H1 (cell line): ENCODE measurements at regions not wholly inside any gene's neighbourhood (a gene's known extent, or its start where the extent isn't known, plus 50 kb on each side); places are given as distances from the start of the nearest gene placed in this dataset.

Experiments used
- CTCF ChIA-PET: fragments of 300-600 bp; sonication (Branson Sonifier 250); formaldehyde crosslinking; loops from one replicate; lab custom pipeline; 2021; ENCODE audit not compliant: partially characterized antibody; lab: Charles Lee
- POLR2A ChIA-PET: fragments of 300-600 bp; sonication (Branson Sonifier 250); formaldehyde crosslinking; loops from one replicate; lab custom pipeline; 2021; ENCODE audit warnings: inconsistent platforms; ENCODE audit not compliant: partially characterized antibody; lab: Charles Lee
- DNase-seq, 2 experiments: peaks; one replicate each; pipeline versions ENCODE4 v3.0.0 to v3.0.0-alpha.2; 2010 to 2022; ENCODE audit warnings: low spot score in 2 of 2, low read depth in 1 of 2, mixed read lengths in 1 of 2
- FAIRE-seq: peaks from 2 replicates; lab custom pipeline; 2011; peaks lifted over from hg19 to GRCh38; lab: Jason Lieb, UNC
- H2AFZ ChIP-seq: 2 replicates; pipeline ENCODE4 v1.8.1; 2012; ENCODE audit warnings: low read length, inconsistent platforms
- H2AK5ac ChIP-seq: 2 replicates; pipeline ENCODE4 v1.6.1; 2013; ENCODE audit warnings: low read depth, low read length
- H2BK120ac ChIP-seq: replicated peaks from 2 replicates; pipeline ENCODE3; 2013; ENCODE audit warnings: low read depth, low read length, inconsistent platforms
- H2BK12ac ChIP-seq: 2 replicates; pipeline ENCODE4 v1.6.1; 2013; ENCODE audit warnings: low read depth, low read length
- H2BK15ac ChIP-seq: 2 replicates; pipeline ENCODE4 v1.6.1; 2013; ENCODE audit warnings: low read length
- H2BK20ac ChIP-seq: 2 replicates; pipeline ENCODE4 v1.6.1; 2013; ENCODE audit warnings: low read length
- H2BK5ac ChIP-seq: 2 replicates; pipeline ENCODE4 v1.6.1; 2013; ENCODE audit warnings: low read depth, low read length
- H3K14ac ChIP-seq: 2 replicates; pipeline ENCODE4 v1.6.1; 2013; ENCODE audit warnings: inconsistent platforms; ENCODE audit not compliant: insufficient read length
- H3K18ac ChIP-seq: 2 replicates; pipeline ENCODE4 v1.6.1; 2013; ENCODE audit warnings: low read length; ENCODE audit errors: extremely low read depth
- H3K23ac ChIP-seq: 2 replicates; pipeline ENCODE4 v1.6.1; 2013; ENCODE audit warnings: inconsistent platforms; ENCODE audit not compliant: insufficient read length
- H3K23me2 ChIP-seq: 2 replicates; pipeline ENCODE4 v1.6.1; 2013; ENCODE audit warnings: low read depth, low read length
- H3K27ac ChIP-seq: 2 replicates; pipeline ENCODE4 v1.6.1; 2011; ENCODE audit warnings: low read depth, low read length, inconsistent platforms
- H3K27me3 ChIP-seq, 4 experiments: replicated peaks in 1 of 4; 1 replicate in 1 of 4; 2 replicates in 3 of 4; pipeline versions ENCODE4 v1.6.1 to v1.8.1; 2011 to 2013; ENCODE audit warnings: low read length in 3 of 4, mild to moderate bottlenecking in 3 of 4, inconsistent platforms in 2 of 4, mixed read lengths in 2 of 4, moderate library complexity in 1 of 4; ENCODE audit not compliant: control insufficient read depth in 3 of 4, insufficient read depth in 3 of 4; ENCODE audit errors: extremely low read depth in 1 of 4
- H3K36me3 ChIP-seq, 4 experiments: 2 replicates each; pipeline versions ENCODE4 v1.6.1 to v1.8.1; 2011 to 2013; ENCODE audit warnings: mild to moderate bottlenecking in 4 of 4, low read length in 3 of 4, moderate library complexity in 2 of 4, control low read depth in 1 of 4, inconsistent platforms in 1 of 4; ENCODE audit not compliant: insufficient read depth in 4 of 4, control insufficient read depth in 2 of 4
- H3K4ac ChIP-seq: replicated peaks from 2 replicates; pipeline ENCODE3; 2013; ENCODE audit warnings: low read length, low read depth, mixed read lengths, inconsistent platforms; ENCODE audit not compliant: insufficient read length
- H3K4me1 ChIP-seq, 4 experiments: replicated peaks in 1 of 4; 1 replicate in 1 of 4; 2 replicates in 3 of 4; pipeline versions ENCODE4 v1.6.1 to v1.8.1; 2011 to 2013; ENCODE audit warnings: low read length in 3 of 4, inconsistent platforms in 2 of 4, mixed read lengths in 1 of 4; ENCODE audit not compliant: insufficient read depth in 4 of 4, control insufficient read depth in 3 of 4
- H3K4me2 ChIP-seq, 2 experiments: 2 replicates each; pipeline versions ENCODE4 v1.6.1 to v1.8.1; 2011 to 2013; ENCODE audit warnings: low read depth in 2 of 2, low read length in 2 of 2, control low read depth in 1 of 2, inconsistent platforms in 1 of 2, mild to moderate bottlenecking in 1 of 2; ENCODE audit not compliant: insufficient read depth in 1 of 2
- H3K4me3 ChIP-seq, 4 experiments: fragments of 200-600, 300-600 bp in 1 of 4; sonication (generic), shearing (Covaris generic), sonication (Bioruptor Twin) in 1 of 4; 2 replicates each; pipeline versions ENCODE4 v1.5.1 to v1.8.1; 2011 to 2016; ENCODE audit warnings: low read length in 4 of 4, low read depth in 3 of 4, control low read depth in 2 of 4, inconsistent platforms in 2 of 4, mild to moderate bottlenecking in 2 of 4, mixed read lengths in 1 of 4, moderate library complexity in 1 of 4; ENCODE audit not compliant: insufficient read depth in 2 of 4; ENCODE audit errors: extremely low read depth in 1 of 4
- H3K56ac ChIP-seq: replicated peaks from 2 replicates; pipeline ENCODE3; 2013; ENCODE audit warnings: low read depth, mild to moderate bottlenecking, mixed read lengths, low read length, inconsistent platforms; ENCODE audit not compliant: insufficient read length
- H3K79me1 ChIP-seq: 2 replicates; pipeline ENCODE4 v1.6.1; 2013; ENCODE audit warnings: low read depth, low read length, control low read depth
- H3K79me2 ChIP-seq, 2 experiments: 2 replicates each; pipeline versions ENCODE4 v1.6.1 to v1.8.1; 2012 to 2013; ENCODE audit warnings: low read length in 2 of 2, mild to moderate bottlenecking in 2 of 2, inconsistent platforms in 1 of 2; ENCODE audit not compliant: insufficient read depth in 2 of 2, control insufficient read depth in 1 of 2
- H3K9ac ChIP-seq, 4 experiments: replicated peaks in 1 of 4; 1 replicate in 1 of 4; 2 replicates in 3 of 4; pipeline versions ENCODE4 v1.6.1 to v1.8.1; 2011 to 2013; ENCODE audit warnings: low read depth in 3 of 4, low read length in 3 of 4, control low read depth in 2 of 4, mild to moderate bottlenecking in 2 of 4, moderate library complexity in 2 of 4, inconsistent platforms in 1 of 4; ENCODE audit errors: extremely low read depth in 1 of 4
- H3K9me3 ChIP-seq, 2 experiments: 2 replicates each; pipeline versions ENCODE4 v1.6.1 to v1.8.1; 2012 to 2013; ENCODE audit warnings: mild to moderate bottlenecking in 2 of 2, moderate library complexity in 2 of 2, control low read depth in 1 of 2, inconsistent platforms in 1 of 2, low read depth in 1 of 2, low read length in 1 of 2, mixed read lengths in 1 of 2; ENCODE audit not compliant: insufficient read depth in 2 of 2
- H4K20me1 ChIP-seq, 2 experiments: replicated peaks in 1 of 2; 2 replicates each; pipeline versions ENCODE3 to v1.8.1; 2011 to 2013; ENCODE audit warnings: inconsistent platforms in 2 of 2, low read length in 2 of 2, mild to moderate bottlenecking in 1 of 2; ENCODE audit not compliant: insufficient read depth in 2 of 2, control insufficient read depth in 1 of 2
- H4K5ac ChIP-seq: 2 replicates; pipeline ENCODE4 v1.6.1; 2013; ENCODE audit warnings: low read length, low read depth, mixed read lengths, inconsistent platforms; ENCODE audit not compliant: insufficient read length
- H4K8ac ChIP-seq: 2 replicates; pipeline ENCODE4 v1.8.0; 2013; ENCODE audit warnings: mild to moderate bottlenecking, moderate library complexity, low read length, inconsistent platforms; ENCODE audit not compliant: insufficient read depth; ENCODE audit errors: extremely low read depth
- H4K91ac ChIP-seq: replicated peaks from 2 replicates; pipeline ENCODE3; 2013; ENCODE audit warnings: low read length, mixed read lengths, inconsistent platforms; ENCODE audit not compliant: insufficient read length
- CHD1 ChIP-seq: IDR thresholded peaks from 2 replicates; pipeline ENCODE4 v1.6.1; 2012; ENCODE audit warnings: low read depth, low read length, improper control_type of control experiment
- CREB1 ChIP-seq: IDR thresholded peaks from 2 replicates; pipeline ENCODE4 v1.6.1; 2012; ENCODE audit warnings: inconsistent platforms
- GTF2F1 ChIP-seq: IDR thresholded peaks from 2 replicates; pipeline ENCODE4 v1.6.1; 2012; ENCODE audit warnings: low read depth, low read length, improper control_type of control experiment, borderline replicate concordance
- KDM4A ChIP-seq: IDR thresholded peaks from one replicate; pipeline ENCODE4 v1.7.1; 2012; ENCODE audit warnings: low read depth, mild to moderate bottlenecking, moderate library complexity, low read length, inconsistent platforms; ENCODE audit not compliant: severe bottlenecking
- MAFK ChIP-seq: IDR thresholded peaks from 2 replicates; pipeline ENCODE4 v1.6.1; 2012; ENCODE audit warnings: low read depth, mild to moderate bottlenecking, improper control_type of control experiment, low read length
- NANOG ChIP-seq: IDR thresholded peaks from 2 replicates; pipeline ENCODE4 v1.6.1; 2011; ENCODE audit warnings: low read length, low read depth, mild to moderate bottlenecking, inconsistent platforms; ENCODE audit not compliant: insufficient read depth, poor library complexity, severe bottlenecking
- POLR2A ChIP-seq, 2 experiments: IDR thresholded peaks; 1 replicate in 1 of 2; 2 replicates in 1 of 2; pipeline ENCODE4 v1.6.1; 2011; ENCODE audit warnings: low read depth in 2 of 2, low read length in 2 of 2, mild to moderate bottlenecking in 2 of 2; ENCODE audit errors: control extremely low read depth in 1 of 2
- POLR2AphosphoS5 ChIP-seq: IDR thresholded peaks from 2 replicates; pipeline ENCODE4 v1.6.1; 2011; ENCODE audit warnings: low read depth, low read length
- RNF2 ChIP-seq: fragments of 200-900, 300-1000 bp; sonication (generic); IDR thresholded peaks from 2 replicates; pipeline ENCODE4 v1.7.1; 2016; ENCODE audit warnings: borderline replicate concordance, low read depth, mild to moderate bottlenecking, antibody characterized with exemption, low read length; ENCODE audit not compliant: poor library complexity, severe bottlenecking; ENCODE audit errors: missing control alignments
- SP2 ChIP-seq: IDR thresholded peaks from 2 replicates; pipeline ENCODE4 v1.6.1; 2012; ENCODE audit warnings: mild to moderate bottlenecking, low read length, inconsistent platforms
- SP4 ChIP-seq: IDR thresholded peaks from 2 replicates; pipeline ENCODE4 v1.6.1; 2012; ENCODE audit warnings: low read length, inconsistent platforms
- TAF7 ChIP-seq: optimal IDR thresholded peaks from 2 replicates; pipeline ENCODE3; 2011; ENCODE audit warnings: low read depth, mild to moderate bottlenecking, inconsistent platforms, low read length, moderate library complexity, borderline replicate concordance
- TBP ChIP-seq: IDR thresholded peaks from 2 replicates; pipeline ENCODE4 v1.6.1; 2011; ENCODE audit warnings: low read depth, low read length, improper control_type of control experiment
- TEAD4 ChIP-seq: IDR thresholded peaks from 2 replicates; pipeline ENCODE4 v1.6.1; 2012; ENCODE audit warnings: low read depth, low read length, inconsistent platforms, mixed read lengths
- WGBS, 2 experiments: shearing (Covaris generic) in 1 of 2; methylation state at CpG; one replicate each; pipeline versions ENCODE4 v1.1.6 to v1.1.7; 2013 to 2015; ENCODE audit warnings: low lambda C conversion rate in 2 of 2, mixed read lengths in 2 of 2, inconsistent platforms in 1 of 2, low coverage in 1 of 2, missing lambda C conversion rate in 1 of 2; ENCODE audit not compliant: insufficient replicate concordance in 2 of 2, insufficient coverage in 1 of 2, insufficient read length in 1 of 2; ENCODE audit errors: extremely low coverage in 1 of 2, missing lambda C conversion rate in 1 of 2; 5-methylcytosine and 5-hydroxymethylcytosine counted together
- TF ChIP-seq, protein P1 (sequence below): IDR thresholded peaks from 2 replicates; pipeline ENCODE4 v1.6.1; 2011; ENCODE audit warnings: low read length, improper control_type of control experiment

DNA sequence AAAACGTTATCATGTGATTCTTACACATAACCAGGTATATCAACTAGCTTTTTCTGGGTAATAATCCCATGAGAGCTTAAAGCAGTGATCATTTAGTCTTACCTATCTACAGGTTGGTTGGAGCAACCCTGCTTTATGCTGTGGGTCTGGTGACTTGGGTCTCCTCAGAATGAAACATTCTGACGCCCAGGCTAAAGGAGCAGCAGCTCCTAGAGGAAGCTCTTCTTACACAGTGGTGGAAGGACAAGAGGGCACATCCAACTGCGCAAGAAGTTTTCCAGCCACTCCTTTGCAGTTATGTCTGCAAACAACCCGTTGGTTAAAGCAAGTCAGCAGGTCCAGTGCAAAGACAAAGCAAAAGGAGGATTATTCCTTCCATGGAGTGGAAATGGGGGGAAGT is 377.5 kb downstream of the EDEM1 start:
- H3K9me3 ChIP-seq = no peaks in the 10 kb centered on the region
- H3K4me3 ChIP-seq = no peak overlapping the region
- CTCF ChIA-PET = interaction anchor here (0.6 to 2.0 kb wide), 9 partner anchors 9 to 1239 kb away, joined by 3 to 9 read pairs (median 4); no protein-coding TSS in a partner anchor
- no peak overlapping the region for H2BK120ac ChIP-seq
- H3K18ac ChIP-seq = no peak overlapping the region
- TF ChIP-seq POLR2AphosphoS5 (no peak), NANOG (no peak), TEAD4 (no peak), SP2 (no peak), KDM4A (no peak), CHD1 (no peak), MAFK (no peak), TAF7 (no peak), CREB1 (no peak), RNF2 (no peak), GTF2F1 (no peak), POLR2A (IDR thresholded peaks at IDR 0.05; ENCODE audit: control extremely low read depth in 1 of 2, low read depth in 2 of 2, low read length in 2 of 2) (no peak), TBP (no peak), SP4 (no peak)
- TF ChIP-seq, protein P1, sequence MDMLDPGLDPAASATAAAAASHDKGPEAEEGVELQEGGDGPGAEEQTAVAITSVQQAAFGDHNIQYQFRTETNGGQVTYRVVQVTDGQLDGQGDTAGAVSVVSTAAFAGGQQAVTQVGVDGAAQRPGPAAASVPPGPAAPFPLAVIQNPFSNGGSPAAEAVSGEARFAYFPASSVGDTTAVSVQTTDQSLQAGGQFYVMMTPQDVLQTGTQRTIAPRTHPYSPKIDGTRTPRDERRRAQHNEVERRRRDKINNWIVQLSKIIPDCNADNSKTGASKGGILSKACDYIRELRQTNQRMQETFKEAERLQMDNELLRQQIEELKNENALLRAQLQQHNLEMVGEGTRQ = no peak
- TF ChIP-seq, all 59 proteins: peak for 0
- Histone ChIP-seq H3K79me2 (no peaks in the 10 kb centered on the region), H2BK20ac (no peak overlapping the region), H2BK15ac (no peak overlapping the region), H3K4ac (no peak overlapping the region), H3K23me2 (no peaks in the 10 kb centered on the region), H3K56ac (no peak overlapping the region), H3K4me2 (no peak overlapping the region), H3K4me1 (no peaks in the 10 kb centered on the region), H2BK12ac (no peak overlapping the region), H3K9ac (no peak overlapping the region), H3K14ac (no peak overlapping the region), H4K91ac (no peak overlapping the region), H2BK5ac (no peak overlapping the region), H4K8ac (no peak overlapping the region), H3K79me1 (no peaks in the 10 kb centered on the region), H3K23ac (no peak overlapping the region), H2AFZ (no peak overlapping the region), H4K20me1 (no peaks in the 10 kb centered on the region), H3K27me3 (no peaks in the 10 kb centered on the region), H2AK5ac (no peak overlapping the region), H3K36me3 (no peaks in the 10 kb centered on the region), H3K27ac (no peak overlapping the region), H4K5ac (no peak overlapping the region)
- no peak for DNase-seq
- no peak for FAIRE-seq
- 66% methylated on average over 4 of the region's 4 CpGs; no CpG with 5 or more reads in 1 of the 2 experiments for WGBS, 2 experiments
- POLR2A ChIA-PET = interaction anchor here (0.6 kb wide), 1 partner anchor 148 kb away, joined by 3 read pairs; no protein-coding TSS in a partner anchor
